OCI-LY1 (cell line): ENCODE measurements at regions not wholly inside any gene's neighbourhood (a gene's known extent, or its start where the extent isn't known, plus 50 kb on each side); places are given as distances from the start of the nearest gene placed in this dataset.

Experiments used
- CTCF ChIP-seq: fragments of 200-600 bp; sonication (generic), shearing (Covaris generic); IDR thresholded peaks from 2 replicates; pipeline ENCODE4 v1.5.1; 2017; ENCODE audit warnings: mild to moderate bottlenecking, antibody characterized with exemption, low read length, moderate library complexity, mixed read lengths
- EZH2 ChIP-seq: fragments of 200-600 bp; sonication (generic), shearing (Covaris generic); IDR thresholded peaks from 2 replicates; pipeline ENCODE4 v1.8.0; 2017; ENCODE audit warnings: borderline replicate concordance, mixed run types, mild to moderate bottlenecking, antibody characterized with exemption, low read length, moderate library complexity, mixed read lengths

- no peak for TF ChIP-seq CTCF
- no peak for TF ChIP-seq EZH2
Observed at GRCh38 chr13:33758113-33758512, 59.8 kb upstream of the RFC3 start.
